Gastroesophageal sphincter (tissue), 3 donors: ENCODE measurements at regions not wholly inside any gene's neighbourhood (a gene's known extent, or its start where the extent isn't known, plus 50 kb on each side); places are given as distances from the start of the nearest gene placed in this dataset.

ENCODE experiments used
- POLR2AphosphoS5 ChIP-seq: sonication (generic); formaldehyde crosslinking; IDR thresholded peaks from one replicate; pipeline ENCODE4 v1.6.1; 2017; ENCODE audit warnings: antibody characterized with exemption
- TF ChIP-seq, protein P1 (sequence below), 4 experiments: fragments of 200-600 bp in 2 of 4; fragments of 450-650 bp in 2 of 4; sonication (generic) in 1 of 4; IDR thresholded peaks; one replicate each; pipeline ENCODE4 v1.5.1; 2017 to 2019; ENCODE audit warnings: antibody characterized with exemption in 4 of 4, mild to moderate bottlenecking in 2 of 4, moderate library complexity in 2 of 4

DNA sequence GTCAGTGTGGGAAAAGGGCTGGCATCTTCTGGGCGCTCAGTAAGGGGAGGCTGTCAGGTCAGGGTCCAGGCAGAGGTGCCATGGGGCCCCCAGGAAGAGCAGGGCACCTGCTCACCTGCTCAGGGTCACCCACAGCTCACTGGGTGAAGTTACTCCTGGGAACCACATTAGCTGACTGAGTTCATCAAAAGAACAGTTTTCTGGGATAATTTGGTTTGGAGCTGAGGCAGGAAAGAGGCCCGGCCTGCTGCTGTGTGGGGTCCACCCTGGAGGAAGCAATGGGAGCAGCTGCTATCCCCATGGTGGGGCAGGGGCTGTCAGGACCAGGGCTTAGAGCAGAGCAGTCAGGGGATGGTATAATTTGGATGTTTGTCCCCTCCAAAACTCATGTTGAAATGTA, 97.2 kb upstream of the GPC1 start:
- no peak for TF ChIP-seq POLR2AphosphoS5
- TF ChIP-seq, protein P1, sequence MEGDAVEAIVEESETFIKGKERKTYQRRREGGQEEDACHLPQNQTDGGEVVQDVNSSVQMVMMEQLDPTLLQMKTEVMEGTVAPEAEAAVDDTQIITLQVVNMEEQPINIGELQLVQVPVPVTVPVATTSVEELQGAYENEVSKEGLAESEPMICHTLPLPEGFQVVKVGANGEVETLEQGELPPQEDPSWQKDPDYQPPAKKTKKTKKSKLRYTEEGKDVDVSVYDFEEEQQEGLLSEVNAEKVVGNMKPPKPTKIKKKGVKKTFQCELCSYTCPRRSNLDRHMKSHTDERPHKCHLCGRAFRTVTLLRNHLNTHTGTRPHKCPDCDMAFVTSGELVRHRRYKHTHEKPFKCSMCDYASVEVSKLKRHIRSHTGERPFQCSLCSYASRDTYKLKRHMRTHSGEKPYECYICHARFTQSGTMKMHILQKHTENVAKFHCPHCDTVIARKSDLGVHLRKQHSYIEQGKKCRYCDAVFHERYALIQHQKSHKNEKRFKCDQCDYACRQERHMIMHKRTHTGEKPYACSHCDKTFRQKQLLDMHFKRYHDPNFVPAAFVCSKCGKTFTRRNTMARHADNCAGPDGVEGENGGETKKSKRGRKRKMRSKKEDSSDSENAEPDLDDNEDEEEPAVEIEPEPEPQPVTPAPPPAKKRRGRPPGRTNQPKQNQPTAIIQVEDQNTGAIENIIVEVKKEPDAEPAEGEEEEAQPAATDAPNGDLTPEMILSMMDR (IDR thresholded peaks at IDR 0.05): no peak
